OCI-LY3 (cell line): ENCODE measurements at regions not wholly inside any gene's neighbourhood (a gene's known extent, or its start where the extent isn't known, plus 50 kb on each side); places are given as distances from the start of the nearest gene placed in this dataset.

ENCODE experiments used
- CTCF ChIP-seq: fragments of 200-600, 300-600 bp; sonication (generic); IDR thresholded peaks from 2 replicates; pipeline ENCODE4 v1.5.1; 2014; ENCODE audit warnings: antibody characterized with exemption, low read length, low read depth
- EZH2phosphoT487 ChIP-seq: fragments of 200-600 bp; shearing (Covaris generic); IDR thresholded peaks from 2 replicates; pipeline ENCODE4 v1.6.1; 2018; ENCODE audit warnings: antibody characterized with exemption, mixed run types, low read depth

- TF ChIP-seq CTCF (no peak), EZH2phosphoT487 (no peak)
These were observed 581.9 kb downstream of the GATA3 start for GRCh38 chr10:8636371-8636770.
